Left lobe of liver (tissue), 2 donors: ENCODE measurements at regions not wholly inside any gene's neighbourhood (a gene's known extent, or its start where the extent isn't known, plus 50 kb on each side); places are given as distances from the start of the nearest gene placed in this dataset.

Source experiments
- ATAC-seq: fragments of 200-7000 bp; cut with Tn5 transposase; one replicate; pipeline ENCODE4 v1.9.1; 2020; ENCODE audit warnings: mild to moderate bottlenecking, moderate library complexity
- DNase-seq: peaks from one replicate; pipeline ENCODE4 v3.0.0-alpha.2; 2020; ENCODE audit warnings: low spot score
- donor health status: DM: no; HTN: no; CAD: no; lungs with moderate emphysema.
- donor health status: DM: no; HTN: yes; CAD: no.

DNA sequence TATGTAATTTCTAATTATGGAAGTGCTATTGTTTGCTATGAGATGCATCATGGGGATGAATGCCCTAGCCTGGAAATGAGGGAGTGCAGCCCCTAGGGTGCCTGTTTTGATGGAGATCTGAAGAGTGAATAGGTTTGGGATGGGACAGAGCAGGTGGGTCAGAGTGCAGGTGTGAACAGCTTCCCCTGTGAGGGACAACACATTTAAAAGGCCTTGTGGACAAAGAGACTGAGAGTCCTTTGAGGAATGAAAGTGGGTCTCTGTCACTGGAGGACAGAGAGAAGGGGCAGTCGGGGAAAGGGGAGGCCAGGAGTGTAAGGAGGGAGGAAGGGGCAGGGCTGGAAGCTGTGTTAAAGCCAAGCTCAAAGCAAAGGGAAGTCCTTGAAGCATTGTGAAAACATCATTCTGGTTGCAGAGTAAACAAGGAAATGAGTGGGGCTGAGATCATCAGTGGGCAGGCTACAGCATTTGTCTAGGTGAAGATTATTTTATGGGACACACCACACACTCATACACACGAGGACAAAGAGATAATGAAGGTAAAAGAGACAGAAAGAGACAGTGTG, 877.6 kb downstream of the SLC4A3 start:
- ATAC-seq (no peak), DNase-seq (no peak)

DNA sequence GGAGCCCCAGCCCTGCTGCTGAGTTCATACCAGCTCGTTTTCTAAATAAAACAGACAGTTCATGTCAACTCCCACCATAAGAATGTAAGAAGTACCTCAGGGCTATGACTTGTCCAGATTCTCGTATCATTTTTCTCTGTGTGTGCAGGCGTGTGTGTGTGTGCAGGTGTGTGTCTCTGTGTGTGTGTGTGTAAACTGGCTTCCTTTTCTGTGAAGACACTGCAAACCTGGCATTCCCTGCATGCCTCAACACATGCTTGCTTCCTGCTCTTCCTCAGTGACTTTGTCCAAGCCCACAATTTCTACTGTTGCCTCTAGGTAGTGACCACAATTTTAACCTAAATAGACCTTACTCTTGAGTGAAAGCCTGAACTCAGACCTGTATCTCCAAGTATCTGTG, 879.0 kb downstream of the SLC4A3 start:
- ATAC-seq = no peak
- no peak for DNase-seq

DNA sequence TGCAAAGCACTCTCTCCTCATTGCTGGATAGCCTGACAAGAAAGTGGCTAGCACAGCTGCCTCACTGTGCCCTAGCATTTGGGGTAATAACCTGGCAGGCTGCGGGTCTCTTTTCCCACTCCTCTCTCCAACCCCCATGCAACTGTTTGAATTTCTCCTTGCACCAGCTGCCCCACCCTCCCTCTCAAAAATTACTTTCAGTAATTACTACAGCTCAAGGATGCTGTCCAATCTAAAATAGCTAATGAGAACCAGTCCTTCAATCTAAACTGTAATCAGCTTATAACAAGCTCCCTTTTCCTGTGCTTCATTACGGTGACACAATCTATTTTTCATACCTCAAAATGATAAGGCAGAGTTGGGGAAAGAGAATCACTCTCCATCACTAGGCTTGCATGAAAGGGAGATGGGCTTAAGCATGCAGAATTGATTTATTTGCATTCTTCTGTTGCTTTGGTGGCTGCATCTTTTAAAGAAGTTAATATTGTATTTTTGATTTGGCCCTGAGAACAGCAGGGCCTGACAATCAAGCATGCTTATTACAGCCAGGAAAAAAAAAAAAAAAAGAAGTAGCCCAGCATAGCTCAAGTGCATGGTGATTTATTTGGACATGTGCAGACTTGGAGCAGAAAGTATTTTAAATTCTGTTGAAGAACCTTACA, 881.8 kb downstream of the SLC4A3 start:
- ATAC-seq (no peak), DNase-seq (no peak)

DNA sequence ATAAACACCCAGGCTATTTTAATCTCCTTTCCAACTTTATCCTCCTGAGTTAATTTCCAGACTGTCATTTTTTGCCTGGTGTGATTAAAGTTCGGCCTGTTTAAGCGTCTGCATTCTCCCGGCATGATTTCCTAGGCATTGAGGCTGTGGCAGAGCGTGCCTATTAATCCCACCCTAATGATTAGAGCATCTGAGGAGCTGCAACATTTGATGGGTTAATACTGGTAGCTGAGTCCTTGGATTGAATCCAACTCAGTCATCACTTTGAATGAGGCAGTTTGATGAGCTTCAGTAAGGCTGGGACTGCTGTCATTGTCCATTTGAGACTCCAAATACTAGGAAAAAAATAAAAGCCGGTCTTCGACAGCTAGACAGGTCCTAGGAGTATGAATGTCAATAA, 882.5 kb downstream of the SLC4A3 start:
- DNase-seq = no peak
- ATAC-seq = no peak

- no peak for DNase-seq
- no peak for ATAC-seq
Measured at GRCh38 chr2:220510668-220511067, 883.2 kb downstream of the SLC4A3 start.

- DNase-seq = no peak
- ATAC-seq = no peak
Measured at GRCh38 chr2:220512419-220512818, 885.0 kb downstream of the SLC4A3 start.

- no peak for DNase-seq
- ATAC-seq = no peak
Measured at GRCh38 chr2:220513573-220514288, 886.3 kb downstream of the SLC4A3 start.

GRCh38 chr2:220521551-220521950, 894.1 kb downstream of the SLC4A3 start:
- no peak for ATAC-seq
- no peak for DNase-seq

DNA sequence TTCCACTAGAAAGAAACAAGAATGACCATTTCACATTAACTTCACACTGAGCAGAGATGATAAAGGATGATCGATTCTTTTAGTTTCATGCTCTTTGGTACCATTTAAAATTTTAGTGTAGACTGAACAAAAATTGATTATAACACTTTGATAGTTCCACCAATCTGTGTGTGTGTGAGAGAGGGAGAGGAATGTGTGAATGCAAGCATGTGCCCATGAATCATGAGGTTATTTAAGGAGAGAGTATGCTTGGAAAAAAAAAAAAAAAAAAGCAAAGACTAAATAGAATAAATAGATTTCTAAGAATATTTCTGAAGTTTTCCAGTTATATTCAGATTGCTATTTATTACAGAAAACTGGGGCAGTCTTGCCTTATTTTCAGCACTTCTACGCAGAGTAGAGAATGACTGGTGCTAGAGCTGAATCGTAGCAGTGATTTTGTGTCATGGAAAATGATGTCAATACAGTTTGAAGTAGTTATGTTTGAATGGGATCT, 900.8 kb downstream of the SLC4A3 start:
- ATAC-seq = no peak
- DNase-seq = no peak

DNA sequence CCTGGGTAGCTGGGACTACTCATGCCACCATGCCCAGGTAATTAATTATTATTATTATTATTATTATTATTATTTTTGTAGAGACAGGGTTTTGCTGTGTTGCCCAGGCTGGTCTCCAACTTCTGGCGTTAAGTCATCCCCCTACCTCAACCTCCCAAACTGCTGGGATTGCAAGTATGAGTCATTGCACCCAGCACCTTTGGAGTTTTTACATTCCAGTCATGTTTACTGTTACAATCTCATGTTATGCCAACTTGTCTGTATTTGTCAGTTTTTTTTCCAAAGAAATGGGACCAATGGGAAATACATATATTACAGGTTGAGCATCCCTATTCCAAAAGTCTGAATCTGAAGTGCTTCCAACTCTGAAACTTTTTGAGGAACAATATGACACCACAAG, 903.8 kb downstream of the SLC4A3 start:
- ATAC-seq (no peak), DNase-seq (no peak)

DNA sequence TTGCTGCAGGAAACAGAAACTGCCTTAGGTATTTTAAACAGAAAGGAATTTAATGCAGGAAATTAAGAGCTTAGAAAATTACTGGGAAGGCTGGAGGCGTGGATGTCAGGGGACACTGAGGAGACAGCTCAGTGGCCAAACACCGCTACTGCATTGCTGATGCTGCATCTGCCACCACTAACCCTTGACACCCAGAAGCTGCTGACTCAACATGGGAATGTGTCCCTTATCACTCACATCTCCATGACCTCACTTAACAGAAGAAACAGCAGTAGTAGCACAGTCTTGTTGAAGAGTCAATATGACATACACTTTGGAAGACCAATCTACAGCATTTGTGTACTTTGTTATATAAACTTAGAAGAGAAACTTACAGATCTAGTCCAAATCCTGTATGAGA, 906.1 kb downstream of the SLC4A3 start:
- no peak for DNase-seq
- peak; percentile 94 for ATAC-seq

GRCh38 chr2:220539481-220539880, 912.1 kb downstream of the SLC4A3 start:
- no peak for ATAC-seq
- DNase-seq = no peak

DNA sequence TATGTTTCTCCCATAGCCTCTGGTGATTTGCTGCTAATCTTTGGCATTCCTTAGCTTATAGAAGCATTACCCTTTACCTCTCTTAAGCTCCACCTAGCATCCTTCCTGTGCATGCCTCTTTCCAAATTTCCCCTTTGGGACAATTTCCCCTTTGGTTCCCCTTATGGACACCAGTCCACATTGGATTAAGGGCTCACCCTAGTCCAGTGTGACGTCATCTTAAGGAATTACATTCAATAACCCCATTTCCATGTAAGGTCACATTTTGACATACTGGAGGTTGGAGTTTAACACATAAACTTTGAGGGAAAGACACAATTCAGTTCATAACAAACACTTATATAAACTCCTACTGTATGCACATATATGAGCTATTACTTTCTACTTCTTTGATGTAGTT, 916.6 kb downstream of the SLC4A3 start:
- DNase-seq = no peak
- no peak for ATAC-seq

GRCh38 chr2:220550995-220551700, 923.7 kb downstream of the SLC4A3 start:
- ATAC-seq (peak; percentile 69), DNase-seq (no peak)

- ATAC-seq = no peak
- DNase-seq = no peak
Measured at GRCh38 chr2:220552790-220553535, 925.5 kb downstream of the SLC4A3 start.

DNA sequence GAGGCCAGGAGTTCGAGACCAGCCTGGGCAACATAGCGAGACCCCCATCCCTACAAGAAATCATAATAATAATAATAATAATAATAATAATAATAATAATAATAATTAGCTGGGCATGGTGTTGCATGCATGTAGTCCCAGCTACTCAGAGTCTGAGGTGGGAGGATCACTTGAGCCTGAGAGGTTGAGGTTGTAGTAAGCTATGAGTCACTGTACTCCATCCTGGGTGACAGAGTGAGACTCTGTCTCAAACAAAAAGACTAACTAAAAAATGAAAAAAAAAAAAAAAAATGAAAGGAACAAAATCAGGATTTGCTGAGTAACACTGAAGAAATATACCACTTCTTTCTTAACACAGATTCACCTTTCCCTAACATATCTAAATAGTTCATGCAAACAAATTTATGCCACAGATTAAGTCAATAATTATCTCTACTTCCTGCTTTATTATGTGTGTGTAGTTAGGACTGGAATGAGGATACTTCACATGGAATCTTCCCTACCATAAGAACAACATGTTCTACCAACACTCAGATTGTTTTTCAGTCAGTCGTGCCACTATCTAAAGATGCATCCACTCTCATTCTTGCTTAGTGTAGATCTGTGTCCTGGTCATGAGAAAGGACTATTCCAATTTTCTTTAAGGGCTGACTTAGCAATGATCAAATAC, 928.7 kb downstream of the SLC4A3 start:
- no peak for ATAC-seq

DNA sequence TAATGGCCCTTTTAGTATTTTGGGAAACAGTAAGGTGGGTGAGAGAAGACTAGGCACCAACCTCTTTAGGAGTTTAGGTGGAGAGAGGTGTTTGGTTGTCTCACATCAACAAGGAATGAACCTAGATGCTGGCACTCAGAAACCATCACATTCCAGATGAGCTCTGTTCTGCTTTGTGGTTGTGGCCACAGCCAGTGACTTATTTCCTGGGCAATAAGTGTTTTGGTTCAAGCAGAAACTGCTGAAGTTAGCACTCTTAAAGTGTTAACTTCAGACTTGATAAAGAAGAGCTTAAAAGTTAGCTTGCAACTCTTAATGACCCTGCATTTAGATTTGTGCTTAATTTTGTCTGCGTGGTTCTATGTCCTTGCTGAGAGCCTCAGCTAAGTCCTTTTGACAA, 929.2 kb downstream of the SLC4A3 start:
- DNase-seq (no peak), ATAC-seq (no peak)

More for the DNA sequence above, 928.7 kb downstream of the SLC4A3 start:
- no peak for DNase-seq

DNA sequence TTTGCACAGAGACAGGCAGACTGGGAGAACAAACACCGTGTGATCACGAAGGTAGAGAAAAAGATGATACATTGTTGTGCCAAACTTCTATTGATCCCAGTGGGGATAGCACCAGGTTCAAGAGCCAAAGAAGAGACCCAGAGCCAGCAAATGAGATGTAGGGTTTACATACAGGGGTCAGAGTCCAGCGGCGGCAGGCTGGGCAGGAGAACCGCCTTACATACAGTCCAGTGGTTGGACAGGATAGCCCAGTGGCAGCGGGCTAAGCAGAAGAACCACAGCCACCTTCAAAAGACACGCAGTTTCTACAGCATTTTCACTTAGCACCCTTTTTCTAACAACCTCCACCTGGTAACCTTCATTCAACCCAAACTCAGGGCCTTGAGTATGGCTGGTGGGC, 932.8 kb downstream of the SLC4A3 start:
- no peak for DNase-seq
- ATAC-seq = peak; percentile 72

DNA sequence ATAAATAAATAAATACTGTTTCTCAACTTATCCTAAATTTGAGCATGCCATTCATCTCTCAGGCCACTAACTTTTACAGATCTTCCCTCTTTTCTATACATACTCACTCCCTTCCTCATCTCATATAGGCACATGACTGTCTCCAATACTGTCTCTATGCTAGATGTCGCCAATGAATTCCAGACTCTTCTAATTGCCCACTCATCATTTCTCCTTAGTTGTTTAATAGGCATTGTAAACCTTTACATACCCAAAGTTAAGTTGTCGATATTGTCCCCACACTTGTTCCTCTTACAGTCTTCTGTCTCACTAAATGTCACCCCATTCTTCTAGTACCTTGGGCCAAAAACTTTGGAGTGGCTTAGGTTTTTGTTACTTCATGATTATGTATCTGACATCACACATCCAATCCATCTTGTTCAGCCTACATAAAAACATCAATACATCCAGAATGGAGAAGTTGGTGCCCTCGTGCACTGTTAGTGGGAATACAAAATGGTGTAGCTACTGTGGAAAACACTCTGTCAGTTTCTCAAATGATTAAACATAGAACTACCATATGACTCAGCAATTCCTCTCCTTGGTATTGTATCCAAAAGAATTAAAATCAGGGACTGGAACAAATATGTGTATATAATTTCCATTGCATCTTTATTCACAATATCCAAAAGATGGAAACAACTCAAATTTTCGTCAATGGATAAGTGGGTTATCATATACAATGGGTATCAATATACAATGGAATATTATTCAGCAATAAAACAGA, 935.1 kb downstream of the SLC4A3 start:
- DNase-seq (no peak), ATAC-seq (no peak)

DNA sequence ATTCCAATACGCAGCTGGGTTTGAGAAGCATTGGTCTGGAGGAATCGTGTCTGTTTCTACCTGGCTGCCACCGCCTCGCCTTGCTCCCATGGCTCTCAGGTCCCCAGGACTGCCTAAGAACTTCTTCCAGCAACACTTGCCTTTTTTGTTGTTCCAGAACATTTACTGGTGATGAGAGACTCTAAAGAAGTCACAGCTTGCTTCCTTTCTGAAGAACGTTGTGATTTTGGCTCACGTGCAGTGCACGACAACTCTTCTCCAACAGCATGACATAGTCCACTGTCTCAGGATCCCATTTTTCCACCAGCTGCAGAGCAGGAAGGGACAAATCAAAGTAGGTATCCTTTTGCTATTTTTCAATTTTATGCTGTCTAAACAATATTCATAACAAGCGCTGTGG, 940.9 kb downstream of the SLC4A3 start:
- ATAC-seq (no peak), DNase-seq (no peak)
